Stomach (tissue), 4 donors: ENCODE measurements at regions not wholly inside any gene's neighbourhood (a gene's known extent, or its start where the extent isn't known, plus 50 kb on each side); places are given as distances from the start of the nearest gene placed in this dataset.

ENCODE experiments used
- POLR2A ChIP-seq, 4 donors: fragments of 450-650 bp; IDR thresholded peaks; one replicate each; pipeline ENCODE4 v1.6.1; 2016; ENCODE audit warnings: antibody characterized with exemption in 4 of 4, control low read depth in 2 of 4, mild to moderate bottlenecking in 1 of 4, moderate library complexity in 1 of 4
- TF ChIP-seq, protein P1 (sequence below), 7 experiments: fragments of 450-650 bp in 4 of 7; fragments of 200-600 bp in 3 of 7; sonication (generic) in 3 of 7; IDR thresholded peaks; one replicate each; pipeline ENCODE4 v1.5.1; 2016 to 2019; ENCODE audit warnings: antibody characterized with exemption in 7 of 7, control low read depth in 2 of 7, mild to moderate bottlenecking in 1 of 7

GRCh38 chr3:29005862-29006261 is 275.0 kb upstream of the RBMS3 start:
- TF ChIP-seq, protein P1, sequence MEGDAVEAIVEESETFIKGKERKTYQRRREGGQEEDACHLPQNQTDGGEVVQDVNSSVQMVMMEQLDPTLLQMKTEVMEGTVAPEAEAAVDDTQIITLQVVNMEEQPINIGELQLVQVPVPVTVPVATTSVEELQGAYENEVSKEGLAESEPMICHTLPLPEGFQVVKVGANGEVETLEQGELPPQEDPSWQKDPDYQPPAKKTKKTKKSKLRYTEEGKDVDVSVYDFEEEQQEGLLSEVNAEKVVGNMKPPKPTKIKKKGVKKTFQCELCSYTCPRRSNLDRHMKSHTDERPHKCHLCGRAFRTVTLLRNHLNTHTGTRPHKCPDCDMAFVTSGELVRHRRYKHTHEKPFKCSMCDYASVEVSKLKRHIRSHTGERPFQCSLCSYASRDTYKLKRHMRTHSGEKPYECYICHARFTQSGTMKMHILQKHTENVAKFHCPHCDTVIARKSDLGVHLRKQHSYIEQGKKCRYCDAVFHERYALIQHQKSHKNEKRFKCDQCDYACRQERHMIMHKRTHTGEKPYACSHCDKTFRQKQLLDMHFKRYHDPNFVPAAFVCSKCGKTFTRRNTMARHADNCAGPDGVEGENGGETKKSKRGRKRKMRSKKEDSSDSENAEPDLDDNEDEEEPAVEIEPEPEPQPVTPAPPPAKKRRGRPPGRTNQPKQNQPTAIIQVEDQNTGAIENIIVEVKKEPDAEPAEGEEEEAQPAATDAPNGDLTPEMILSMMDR (IDR thresholded peaks at IDR 0.05), result no peak
- TF ChIP-seq POLR2A (IDR thresholded peaks at IDR 0.05), result no peak
